H4 (cell line): ENCODE measurements at regions not wholly inside any gene's neighbourhood (a gene's known extent, or its start where the extent isn't known, plus 50 kb on each side); places are given as distances from the start of the nearest gene placed in this dataset.
A peak's percentile ranks its signal among the peaks of the same experiment; 100 is the strongest.
"Not testable (repeated sequence)": the region's sequence is repeated elsewhere in the genome, so short reads cannot be mapped to it uniquely, and the experiment has no call there.

ENCODE experiments used
- DNase-seq: peaks from one replicate; pipeline ENCODE4 v3.0.0-alpha.2; 2015; ENCODE audit warnings: low spot score

DNA sequence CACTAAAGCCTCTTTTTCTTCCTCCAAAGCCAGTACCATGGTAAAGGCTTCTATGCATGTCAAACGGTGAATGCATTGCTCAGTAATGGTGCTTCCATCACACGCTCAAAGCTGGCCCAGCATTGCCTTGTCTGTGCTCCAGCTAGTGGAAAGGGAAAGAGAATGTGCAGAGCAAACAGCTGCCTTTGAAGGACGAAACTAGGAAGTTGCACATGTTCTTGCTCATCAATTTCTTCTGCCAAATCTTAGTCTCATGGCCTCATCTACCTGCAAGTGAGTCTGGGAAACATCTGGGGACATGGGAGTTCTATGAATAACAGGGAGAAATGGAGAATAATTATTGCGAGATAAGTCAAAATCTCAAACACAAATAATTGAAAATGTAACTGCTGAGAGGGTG is 216.5 kb upstream of the SSTR4 start:
- DNase-seq = no peak

DNA sequence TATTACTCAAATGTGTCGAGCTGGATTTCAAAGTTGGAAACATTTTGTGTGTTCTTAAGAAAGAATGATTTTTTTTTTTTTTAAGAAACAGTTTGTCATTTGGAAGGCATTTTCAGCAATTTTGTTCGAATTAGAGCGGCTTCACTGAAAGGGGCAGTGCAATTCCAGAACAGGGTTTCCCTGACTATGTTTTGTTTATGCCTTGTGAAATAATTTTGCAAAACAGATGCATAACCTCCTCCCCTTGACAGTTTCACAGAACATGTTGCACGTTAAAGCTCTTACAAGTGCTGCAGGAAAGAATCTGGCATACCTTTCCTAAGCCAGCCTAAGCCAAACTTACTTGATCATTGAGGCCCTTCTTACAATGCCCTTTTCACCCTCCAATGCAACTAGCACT is 216.0 kb upstream of the SSTR4 start:
- no peak for DNase-seq

DNA sequence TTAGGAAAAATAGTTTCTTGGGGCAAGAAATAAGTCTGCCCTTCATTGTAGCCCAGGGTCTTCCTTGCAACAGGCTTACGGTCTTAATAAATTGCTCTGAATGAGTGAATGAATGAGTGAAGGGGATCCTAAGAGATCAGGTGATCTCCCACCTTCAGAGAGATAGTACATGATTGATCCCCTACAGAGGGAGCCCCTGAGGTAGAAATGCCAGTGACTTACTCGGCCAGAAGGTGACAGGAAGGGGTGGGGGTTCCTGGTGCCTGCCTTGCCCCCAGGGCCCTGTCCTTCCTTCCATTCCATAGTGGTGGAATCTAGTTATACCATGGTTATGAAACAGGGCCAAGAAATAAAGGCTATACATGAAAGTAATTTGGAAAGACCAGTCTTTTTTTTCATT is 215.3 kb upstream of the SSTR4 start:
- DNase-seq = no peak

DNA sequence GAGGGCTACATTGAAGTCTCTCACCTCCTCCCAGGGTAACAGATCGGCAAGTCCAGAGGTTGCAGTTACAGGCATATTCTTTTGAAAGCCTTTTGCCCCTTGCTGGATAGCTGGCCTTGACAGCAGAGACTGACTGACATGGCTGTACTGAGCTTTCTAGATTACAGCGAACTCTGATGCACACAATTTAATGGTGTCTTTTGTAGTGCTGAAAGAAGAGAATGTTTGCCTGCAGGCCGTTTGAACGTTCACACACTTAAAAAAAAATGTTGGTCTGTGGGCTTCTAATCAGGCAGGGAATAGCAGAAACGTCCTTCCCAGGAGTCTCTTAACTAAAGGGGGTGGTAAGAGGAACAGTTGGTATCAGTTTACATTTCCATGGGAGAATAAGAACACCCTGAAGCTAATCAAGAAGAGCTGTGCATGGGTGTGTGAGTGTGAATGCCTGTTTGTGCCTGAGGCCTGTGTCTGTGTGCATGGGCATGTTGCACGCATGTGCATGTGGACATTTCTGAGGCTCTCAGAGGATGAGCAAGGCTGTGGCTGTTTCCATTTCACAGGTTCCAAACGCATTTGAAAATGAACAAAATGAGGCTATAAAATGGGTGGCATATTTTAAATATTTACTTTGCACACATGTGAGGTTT is 213.9 kb upstream of the SSTR4 start:
- no peak for DNase-seq

DNA sequence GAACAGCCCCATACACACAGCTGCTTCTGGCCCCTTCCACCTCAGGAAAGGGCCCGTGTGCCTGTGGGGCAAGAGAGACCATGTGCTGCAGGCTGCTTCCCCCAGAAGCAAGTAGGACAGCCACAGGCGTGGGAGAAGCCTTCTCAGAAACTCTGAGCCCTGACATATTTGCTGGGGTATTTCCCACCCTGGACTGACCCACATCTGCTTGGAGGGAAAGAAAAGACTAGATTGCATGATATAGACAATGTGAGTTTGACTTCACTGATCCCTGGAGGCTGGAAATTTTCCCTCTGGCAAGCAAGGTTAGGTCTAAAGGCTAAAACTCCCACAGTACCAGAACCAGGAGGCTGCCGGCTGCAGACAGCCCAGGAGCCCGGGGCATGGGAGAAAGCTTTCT is 213.3 kb upstream of the SSTR4 start:
- no peak for DNase-seq

DNA sequence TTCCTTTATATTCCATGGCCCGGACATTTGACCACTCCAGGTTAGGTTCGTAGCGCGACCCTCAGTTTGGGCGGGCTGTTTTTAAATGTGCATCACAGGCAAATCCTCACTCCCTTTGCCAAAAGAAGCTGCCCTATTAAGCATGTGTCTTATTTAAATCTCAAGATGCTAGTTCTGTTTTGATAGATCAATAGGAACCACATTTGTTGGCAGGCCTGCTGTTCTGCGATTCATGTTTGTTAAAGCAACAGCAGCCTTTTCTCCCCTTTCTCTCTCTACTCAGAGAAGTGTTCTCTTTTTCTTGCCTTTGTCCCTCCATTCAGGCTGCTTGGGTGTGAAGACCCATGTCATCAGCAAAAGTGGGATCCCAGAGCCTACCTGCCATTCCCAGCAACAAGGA is 212.0 kb upstream of the SSTR4 start:
- no peak for DNase-seq

DNA sequence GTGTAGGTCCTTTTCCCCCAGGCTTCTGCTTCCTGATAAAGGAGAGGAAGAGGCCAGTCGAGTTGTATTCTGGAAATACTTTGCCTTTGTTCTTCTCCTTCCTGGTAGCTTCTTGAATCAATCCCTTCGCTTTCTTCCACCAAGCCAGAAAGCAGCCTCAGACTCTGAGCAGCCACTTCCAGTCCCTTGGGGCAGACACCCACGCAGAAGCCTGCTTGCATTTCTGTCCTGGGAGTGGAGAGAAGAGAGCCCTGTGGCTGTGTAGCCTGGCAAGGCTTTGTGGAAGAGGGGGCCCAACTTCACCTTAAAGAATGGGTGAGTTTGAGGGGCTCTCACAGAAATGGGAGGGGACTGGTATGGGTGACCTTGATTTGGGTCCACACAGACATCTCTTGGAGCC is 211.0 kb upstream of the SSTR4 start:
- no peak for DNase-seq

DNA sequence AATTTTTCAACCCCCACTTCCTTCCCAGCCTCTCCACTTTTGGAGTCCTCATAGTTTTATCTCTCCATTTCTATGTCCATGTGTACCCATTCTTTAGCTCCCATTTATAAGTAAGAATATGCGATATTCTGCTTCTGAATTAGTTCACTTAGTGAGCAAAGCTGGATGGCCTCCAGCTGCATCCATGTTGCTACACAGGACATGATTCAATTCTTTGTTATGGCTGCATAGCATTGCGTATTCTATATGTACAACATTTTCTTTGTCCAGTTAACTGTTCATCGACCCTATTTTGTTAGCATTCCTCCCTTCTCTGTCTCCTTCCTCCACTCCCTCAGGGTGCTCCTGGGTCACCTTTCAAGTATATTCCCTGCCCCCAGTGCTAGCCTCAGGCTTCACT is 210.0 kb upstream of the SSTR4 start:
- no peak for DNase-seq

DNA sequence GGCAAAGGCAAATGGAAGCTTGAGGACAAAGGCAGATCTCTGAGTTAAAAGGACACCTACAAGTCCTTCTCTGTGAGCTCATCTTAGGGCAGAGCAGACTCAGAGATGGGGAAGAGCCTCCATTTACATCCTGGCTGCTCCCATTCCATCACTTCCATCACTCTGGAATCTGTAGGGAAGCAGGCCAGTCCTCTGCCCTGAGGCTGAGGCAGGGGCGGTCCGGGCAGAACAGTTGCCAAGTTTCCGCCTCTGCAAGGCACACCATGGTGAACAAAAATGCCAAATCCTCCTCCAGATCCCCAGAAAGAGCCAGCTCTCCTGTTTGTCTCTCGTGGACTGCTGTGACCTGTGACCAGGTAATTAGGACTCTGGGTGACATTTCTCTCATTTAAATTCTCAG is 209.6 kb upstream of the SSTR4 start:
- no peak for DNase-seq

DNA sequence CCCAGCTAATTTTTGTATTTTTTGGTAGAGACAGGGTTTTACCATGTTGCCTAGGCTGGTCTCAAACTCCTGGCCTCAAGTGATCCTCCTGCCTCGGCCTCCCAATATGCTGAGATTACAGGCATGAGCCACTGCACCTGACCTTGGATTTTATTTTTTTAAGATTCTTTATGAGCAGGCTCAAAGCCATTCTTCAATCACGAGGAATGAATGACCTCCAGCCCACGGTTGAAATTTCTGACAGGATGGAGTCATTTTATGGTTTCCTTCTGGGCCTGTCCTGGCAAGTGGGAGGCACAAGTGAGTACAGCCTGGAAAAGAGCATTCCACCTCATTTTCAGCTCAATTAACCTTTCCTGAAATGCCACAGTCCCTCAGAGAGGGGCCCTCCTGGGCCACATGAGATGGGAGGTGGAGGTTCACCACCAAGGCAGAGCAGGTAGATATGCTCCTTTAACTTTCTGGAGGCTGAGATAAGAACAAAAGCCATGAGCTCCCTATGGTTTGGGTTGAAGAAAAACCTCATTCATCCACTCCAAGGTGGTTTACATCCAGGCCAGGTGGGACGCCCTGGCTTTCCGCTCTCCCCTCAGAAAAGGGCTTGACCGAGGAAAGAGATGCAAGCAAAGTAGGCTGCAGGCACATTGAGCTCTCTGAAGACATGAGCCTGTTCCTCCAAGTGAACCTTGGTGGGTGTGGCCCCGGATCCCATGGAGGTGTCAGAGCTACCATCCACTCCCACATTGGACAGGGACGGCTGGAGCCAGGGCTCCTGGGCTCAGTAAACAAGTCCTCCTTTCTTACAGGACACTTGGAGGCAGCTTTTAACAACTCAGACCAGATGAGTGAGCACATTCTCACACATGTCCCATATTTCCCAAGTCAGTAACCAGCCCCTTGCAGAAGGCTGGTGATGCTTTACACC is 208.5 kb upstream of the SSTR4 start:
- DNase-seq = no peak

DNA sequence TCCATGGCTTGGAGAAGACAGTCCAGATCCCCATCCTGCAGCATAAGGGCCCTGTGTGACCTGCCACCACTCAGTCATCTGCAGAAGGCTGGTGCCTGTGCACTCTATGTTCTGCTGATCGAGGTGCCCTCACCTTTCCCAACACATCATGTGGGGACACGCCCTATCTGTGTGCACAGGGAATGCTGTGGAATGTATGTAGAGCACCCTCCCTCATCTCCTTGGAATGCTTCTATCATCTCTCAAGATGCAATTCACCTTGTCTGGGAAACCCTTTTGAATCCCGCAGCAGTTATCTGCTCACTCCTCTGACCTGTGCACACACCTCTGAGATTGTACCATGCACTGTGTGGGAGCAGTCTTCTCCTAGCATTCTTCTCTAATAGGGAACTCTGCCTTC is 207.2 kb upstream of the SSTR4 start:
- DNase-seq = no peak

DNA sequence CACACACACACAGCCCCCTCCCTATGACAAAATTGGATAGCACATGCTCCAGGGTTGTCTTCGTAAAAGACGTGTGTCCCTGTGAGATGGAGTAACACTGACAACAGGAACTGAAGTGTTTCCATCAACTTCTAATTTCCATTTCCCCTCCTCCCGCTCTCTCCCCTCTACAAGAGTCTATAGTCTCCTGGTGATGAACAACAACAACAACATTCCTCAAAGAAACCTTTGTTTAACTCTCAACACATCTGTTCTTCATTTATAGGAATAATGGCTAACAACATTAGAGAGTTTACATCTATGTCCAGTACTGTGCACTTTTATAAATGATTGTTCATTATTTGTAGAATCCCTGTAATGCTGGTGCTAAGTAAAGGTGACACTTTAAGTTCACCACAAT is 205.8 kb upstream of the SSTR4 start:
- no peak for DNase-seq

DNA sequence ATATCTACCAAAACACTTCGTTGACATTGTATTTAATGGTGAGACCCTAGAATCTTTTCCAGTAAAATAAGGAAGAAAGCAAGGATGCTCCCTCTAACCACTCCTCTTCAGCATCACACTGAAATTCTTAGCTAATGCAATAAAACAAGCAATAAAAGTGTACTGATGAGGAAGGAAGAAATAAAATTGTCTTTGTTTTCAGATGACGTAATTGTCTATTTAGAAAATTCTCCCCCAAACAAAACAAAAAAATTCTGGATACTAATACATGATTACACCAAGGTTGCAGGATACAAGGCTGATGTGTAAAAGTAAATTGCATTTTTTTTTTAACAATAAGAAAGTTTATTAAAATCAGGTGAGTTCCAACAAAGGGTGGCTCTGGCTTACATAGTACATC is 205.0 kb upstream of the SSTR4 start:
- no peak for DNase-seq

DNA sequence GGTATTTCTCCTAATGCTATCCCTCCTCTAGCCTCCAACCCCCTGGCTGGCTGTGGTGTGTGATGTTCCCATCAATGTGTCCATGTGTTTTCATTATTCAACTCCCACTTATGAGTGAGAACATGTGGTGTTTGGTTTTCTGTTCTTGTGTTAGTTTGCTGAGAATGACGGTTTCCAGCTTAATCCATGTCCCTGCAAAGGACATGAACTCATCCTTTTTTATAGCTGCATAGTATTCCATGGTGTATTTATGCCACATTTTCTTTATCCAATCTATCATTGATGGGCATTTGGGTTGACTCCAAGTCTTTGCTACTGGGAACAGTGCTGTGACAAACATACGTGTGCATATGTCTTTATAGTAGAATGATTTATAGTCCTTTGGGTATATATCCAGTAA is 204.4 kb upstream of the SSTR4 start:
- DNase-seq = not testable (repeated sequence)

DNA sequence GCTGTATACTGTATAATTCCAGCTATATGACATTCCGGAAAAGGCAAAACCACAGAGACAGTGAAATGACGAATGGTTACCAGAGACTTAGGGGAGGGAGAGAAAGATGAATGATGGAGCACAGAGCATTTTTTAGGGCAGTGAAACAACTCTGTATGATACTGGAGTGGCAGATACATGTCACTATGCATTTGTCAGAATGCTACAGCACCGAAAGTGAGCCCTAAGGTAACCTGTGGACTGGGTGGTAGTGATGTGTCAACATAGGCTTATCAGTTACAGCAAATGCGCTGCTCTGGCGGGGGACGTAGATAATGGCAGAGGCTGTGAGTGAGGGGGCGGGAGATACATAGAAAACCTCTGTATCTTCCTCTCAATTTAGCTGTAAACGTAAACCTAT is 201.3 kb upstream of the SSTR4 start:
- no peak for DNase-seq

DNA sequence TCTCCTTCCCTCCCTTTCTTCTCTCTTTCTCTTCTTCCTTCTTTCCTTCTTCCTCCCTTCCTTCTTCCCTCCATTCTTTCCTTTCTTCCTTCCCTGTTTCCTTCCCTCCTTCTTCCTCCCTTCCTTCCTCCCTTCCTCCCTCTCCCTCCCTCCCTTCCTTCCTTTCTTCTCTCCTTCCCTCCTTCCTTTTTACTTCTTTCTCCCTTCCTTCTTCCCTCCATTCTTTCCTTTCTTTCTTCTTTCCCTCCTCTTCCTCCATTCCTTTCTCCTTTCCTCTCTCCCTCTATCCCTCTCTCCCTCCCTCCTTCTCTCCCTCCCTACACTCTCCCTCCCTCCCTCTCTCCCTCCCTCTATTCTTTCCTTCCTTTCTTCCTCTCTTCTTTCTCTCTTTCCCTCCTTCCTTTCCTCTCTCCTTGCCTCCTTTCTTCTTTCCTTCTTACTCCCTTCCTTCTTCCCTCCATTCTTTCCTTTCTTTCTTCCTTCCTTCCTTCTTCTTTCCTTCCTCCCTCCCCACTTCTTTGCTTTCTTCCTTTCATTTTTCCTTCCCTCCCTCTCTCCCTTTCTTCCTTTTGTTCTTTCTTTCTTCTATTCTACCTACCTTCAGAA is 200.4 kb upstream of the SSTR4 start:
- no peak for DNase-seq

DNA sequence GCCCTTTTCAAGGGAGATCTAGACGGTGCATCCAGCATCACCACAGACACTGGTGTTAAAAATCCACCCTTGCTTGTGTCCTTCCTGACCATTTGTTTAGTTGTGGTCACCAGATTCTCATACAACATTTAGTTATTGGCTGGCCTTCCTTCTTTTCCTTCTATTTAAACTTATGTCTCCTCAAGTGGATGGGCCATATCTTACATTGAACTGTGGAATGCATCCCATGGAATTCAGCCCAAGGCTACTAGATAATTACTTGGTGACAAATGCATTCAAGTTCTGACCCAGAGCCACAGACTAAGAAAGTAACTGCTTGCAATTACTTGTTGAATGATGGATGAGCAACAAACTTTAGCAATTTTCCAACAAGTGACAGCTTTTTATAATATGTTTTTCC is 198.9 kb upstream of the SSTR4 start:
- DNase-seq = peak; percentile 31

DNA sequence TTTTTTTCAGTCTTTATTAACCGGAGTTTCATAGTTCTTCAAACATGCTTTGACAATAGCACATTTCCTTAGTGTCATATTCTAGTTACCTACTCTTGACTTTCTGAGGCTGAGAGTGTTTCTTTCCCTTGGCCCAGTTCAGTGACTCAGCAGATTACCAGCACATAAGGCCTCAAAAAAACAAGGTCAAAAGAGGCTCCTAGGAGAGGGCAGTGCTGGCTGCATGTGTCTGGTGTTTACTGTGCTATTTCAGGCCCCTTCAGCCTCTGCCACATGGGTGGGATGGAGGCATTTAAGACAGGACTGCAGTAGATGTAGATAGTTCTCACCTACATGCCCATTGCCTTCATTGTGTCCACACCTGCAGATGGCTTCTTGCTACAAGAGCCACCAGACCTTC is 198.2 kb upstream of the SSTR4 start:
- peak; percentile 27 for DNase-seq

DNA sequence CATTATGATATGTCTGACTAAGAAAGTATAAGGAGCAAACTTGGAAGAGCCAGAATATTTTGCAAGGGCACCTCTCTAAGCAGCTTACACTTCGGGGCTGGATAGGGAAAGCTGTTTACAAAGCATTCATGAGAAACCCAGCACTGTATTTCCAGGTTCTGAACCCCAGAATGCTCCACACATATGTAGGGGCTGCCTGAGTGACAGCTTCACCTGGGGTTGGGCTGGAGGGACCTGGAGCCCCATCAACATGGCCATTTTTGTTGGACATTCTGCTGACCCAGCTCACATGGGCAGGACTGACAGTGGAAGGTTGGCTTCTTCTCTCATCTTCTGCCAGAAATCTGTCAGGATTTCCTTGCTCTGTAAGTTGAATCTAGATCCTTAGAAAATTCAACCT is 197.1 kb upstream of the SSTR4 start:
- DNase-seq = no peak

DNA sequence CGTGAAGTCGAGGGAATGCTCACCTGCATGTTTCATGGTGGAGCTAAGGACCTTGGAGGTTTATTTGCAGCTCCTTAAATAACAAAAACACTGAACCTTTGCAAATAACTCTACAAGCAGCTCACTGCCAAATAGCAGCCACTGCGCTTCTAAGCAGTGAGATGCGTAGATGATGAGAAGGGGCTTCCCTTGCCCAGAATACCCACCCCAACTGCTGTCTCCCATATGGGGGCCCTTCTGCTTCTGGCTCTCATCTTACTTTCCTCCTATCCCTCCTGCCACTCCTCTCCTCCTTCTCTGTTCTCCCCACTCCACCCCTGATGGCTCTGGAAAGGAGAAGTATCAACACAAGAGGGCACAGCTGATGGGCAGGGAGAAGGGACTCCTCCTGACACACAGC is 193.3 kb upstream of the SSTR4 start:
- DNase-seq = no peak

DNA sequence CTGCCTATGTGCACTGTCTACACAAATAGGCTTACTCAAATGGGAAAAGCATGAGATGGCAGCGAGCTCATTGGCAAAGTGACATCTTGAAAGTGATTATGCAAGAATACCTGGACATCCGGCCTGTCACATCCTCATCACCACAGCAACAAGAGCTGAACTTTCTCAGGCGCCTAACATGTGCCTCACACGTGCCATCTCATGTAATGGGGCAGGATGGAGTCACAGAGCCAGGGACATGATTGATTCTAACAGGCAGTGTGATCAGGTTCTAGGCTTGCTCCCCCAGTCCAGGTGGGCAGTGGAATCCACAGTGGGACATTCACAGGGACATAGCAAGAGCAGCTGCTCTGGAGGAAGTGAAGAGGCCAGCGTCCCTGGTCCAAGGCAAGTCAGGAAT is 192.3 kb upstream of the SSTR4 start:
- DNase-seq = no peak

DNA sequence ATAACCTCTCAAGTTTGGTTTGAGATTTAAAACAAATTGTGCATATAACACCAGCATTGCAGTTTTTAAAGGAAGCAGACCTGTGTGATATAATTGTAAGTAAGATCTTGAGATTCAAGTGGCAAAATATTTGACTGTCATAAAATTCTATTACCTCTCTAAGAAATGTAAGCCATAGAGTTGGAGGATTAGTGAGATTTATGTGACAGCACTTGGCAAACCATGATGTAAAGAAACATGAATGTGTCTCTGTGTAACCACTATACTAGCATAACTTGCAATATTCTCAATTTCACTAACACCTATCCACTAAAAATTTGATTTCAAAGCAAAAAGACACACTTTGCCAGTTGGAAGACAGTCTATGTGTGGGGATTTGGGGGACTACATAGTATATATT is 190.2 kb upstream of the SSTR4 start:
- DNase-seq = no peak

DNA sequence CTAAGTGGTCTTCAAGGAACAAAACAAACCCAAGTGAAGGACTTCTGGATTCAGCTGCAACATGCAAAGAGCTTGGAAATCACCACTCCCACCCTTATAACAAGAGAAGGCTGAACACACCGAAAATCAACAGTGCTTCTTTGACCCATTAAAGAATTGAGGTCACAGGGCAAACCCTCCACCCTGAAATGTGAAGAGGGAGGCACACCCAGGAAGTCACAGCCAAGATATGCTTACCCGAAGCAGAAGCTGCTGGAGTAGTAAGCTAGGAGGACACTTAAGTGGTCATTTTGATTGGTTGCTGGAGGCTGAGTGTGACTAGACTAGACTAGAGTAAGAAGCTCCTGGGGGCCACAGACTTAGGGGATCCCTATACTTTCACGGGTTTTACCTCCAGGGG is 188.2 kb upstream of the SSTR4 start:
- DNase-seq = no peak
